Stimulated activated CD8-positive, alpha-beta memory T cell treated with anti-CD3 and anti-CD28 coated beads, Interleukin-4, amount 100 ng/mL, for 48 hours (primary cell): ENCODE measurements at regions not wholly inside any gene's neighbourhood (a gene's known extent, or its start where the extent isn't known, plus 50 kb on each side); places are given as distances from the start of the nearest gene placed in this dataset.

ENCODE experiments used
- DNase-seq: peaks from one replicate; pipeline ENCODE4 v3.0.0-alpha.2; 2020

GRCh38 chr1:80842796-80843195 is 957.9 kb upstream of the ADGRL2 start:
- DNase-seq: no peak

- no peak for DNase-seq
These were observed 959.5 kb upstream of the ADGRL2 start for GRCh38 chr1:80841261-80841660.

GRCh38 chr1:80837066-80837465 is 963.7 kb upstream of the ADGRL2 start:
- no peak for DNase-seq

GRCh38 chr1:80836505-80836904 is 964.2 kb upstream of the ADGRL2 start:
- no peak for DNase-seq

GRCh38 chr1:80827666-80828065 is 973.1 kb upstream of the ADGRL2 start:
- DNase-seq: no peak

- DNase-seq: no peak
These were observed 975.7 kb upstream of the ADGRL2 start for GRCh38 chr1:80825067-80825466.

GRCh38 chr1:80818211-80818610 is 982.5 kb upstream of the ADGRL2 start:
- no peak for DNase-seq

GRCh38 chr1:80807981-80808380 is 992.8 kb upstream of the ADGRL2 start:
- DNase-seq: no peak

- DNase-seq: no peak
These were observed 994.3 kb upstream of the ADGRL2 start for GRCh38 chr1:80806431-80806830.

- DNase-seq: no peak
These were observed 999.0 kb upstream of the ADGRL2 start for GRCh38 chr1:80801695-80802094.

- no peak for DNase-seq
These were observed 1001.3 kb upstream of the ADGRL2 start for GRCh38 chr1:80799457-80799856.

- no peak for DNase-seq
These were observed 1021.5 kb upstream of the ADGRL2 start for GRCh38 chr1:80779275-80779674.

GRCh38 chr1:80778094-80778840 is 1022.5 kb upstream of the ADGRL2 start:
- DNase-seq: no peak

- DNase-seq: no peak
These were observed 1024.5 kb upstream of the ADGRL2 start for GRCh38 chr1:80776266-80776665.

GRCh38 chr1:80769208-80769750 is 1031.5 kb upstream of the ADGRL2 start:
- no peak for DNase-seq

GRCh38 chr1:80767711-80768110 is 1033.0 kb upstream of the ADGRL2 start:
- DNase-seq: no peak

GRCh38 chr1:80759354-80759753 is 1041.4 kb upstream of the ADGRL2 start:
- DNase-seq: no peak

GRCh38 chr1:80755944-80756343 is 1044.8 kb upstream of the ADGRL2 start:
- no peak for DNase-seq

GRCh38 chr1:80751204-80751603 is 1049.5 kb upstream of the ADGRL2 start:
- no peak for DNase-seq

GRCh38 chr1:80731241-80731894 is 1069.4 kb upstream of the ADGRL2 start:
- DNase-seq: no peak

- DNase-seq: no peak
These were observed 1078.1 kb upstream of the ADGRL2 start for GRCh38 chr1:80722611-80723010.

- DNase-seq: no peak
These were observed 1094.2 kb upstream of the ADGRL2 start for GRCh38 chr1:80706526-80706925.

GRCh38 chr1:80678438-80678837 is 1122.3 kb upstream of the ADGRL2 start:
- no peak for DNase-seq

- no peak for DNase-seq
These were observed 1125.3 kb upstream of the ADGRL2 start for GRCh38 chr1:80675454-80675853.
